ENCODE measurements at regions not wholly inside any gene's neighbourhood (a gene's known extent, or its start where the extent isn't known, plus 50 kb on each side); places are given as distances from the start of the nearest gene placed in this dataset.

DNA sequence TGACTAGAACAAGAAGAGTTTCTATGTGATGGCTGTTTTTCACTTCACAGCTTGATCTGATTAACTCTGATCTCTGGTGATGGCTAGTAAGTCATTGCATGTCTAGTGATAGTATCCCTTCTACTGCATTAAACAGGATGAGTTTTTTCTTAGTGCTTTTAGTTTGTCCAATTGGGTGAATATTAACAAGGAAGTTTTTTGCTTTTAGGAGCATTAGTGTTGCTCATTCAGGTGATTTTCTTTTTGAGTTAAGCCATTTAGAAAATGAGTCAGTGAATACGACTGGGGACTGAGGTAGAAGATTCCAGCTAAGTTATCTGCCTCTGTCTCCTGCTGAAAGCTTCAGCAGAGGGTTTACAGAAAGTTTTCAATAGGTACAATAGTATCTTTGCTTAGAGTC, 306.7 kb downstream of the PIK3C3 start:
- intact Hi-C loops (cut with micrococcal nuclease): no loop called here

DNA sequence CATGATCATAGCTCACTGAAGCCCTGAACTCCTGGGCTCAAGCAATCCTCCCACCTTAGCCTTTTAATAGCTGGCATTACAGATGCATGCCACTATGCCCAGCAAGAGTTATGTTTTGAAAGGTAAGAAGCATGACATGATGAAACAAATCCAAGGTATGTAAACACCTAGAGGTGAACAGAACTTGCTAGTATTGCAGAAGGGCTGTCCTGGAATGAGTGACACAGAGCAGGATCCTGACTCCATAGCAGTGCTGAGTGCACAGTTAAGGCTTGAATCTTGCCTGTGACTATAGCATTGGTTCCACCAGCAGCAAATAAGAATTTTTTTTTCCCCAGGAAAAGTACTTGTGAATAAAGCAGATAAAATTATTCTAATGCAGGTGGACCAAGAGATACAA, 309.5 kb downstream of the PIK3C3 start:
- intact Hi-C loops (cut with micrococcal nuclease): no loop called here

DNA sequence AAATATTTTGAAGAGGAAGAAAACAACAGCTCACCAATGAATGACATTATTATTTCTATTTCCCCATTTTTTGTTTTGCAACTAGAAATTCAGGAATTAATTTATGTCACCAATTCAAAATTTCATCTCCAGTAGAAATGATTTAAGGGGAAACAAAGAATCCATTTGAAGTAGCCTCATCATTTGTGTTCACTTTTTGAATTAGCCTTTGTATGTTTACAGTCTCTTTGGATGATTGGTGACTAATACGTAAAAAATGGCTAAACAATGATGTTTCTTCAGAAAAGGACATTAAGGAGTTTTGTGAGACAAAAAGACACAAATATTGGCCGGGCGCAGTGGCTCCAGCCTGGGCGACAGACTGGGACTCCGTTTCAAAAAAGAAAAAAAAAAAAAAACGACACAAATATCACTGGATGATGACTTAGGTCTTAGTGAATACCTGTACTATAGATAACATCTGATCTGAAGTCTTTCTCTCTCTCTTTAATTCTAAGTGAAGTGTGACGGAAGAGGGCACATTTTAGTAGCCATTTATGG, 313.2 kb downstream of the PIK3C3 start:
- intact Hi-C loops (cut with micrococcal nuclease): no loop called here

DNA sequence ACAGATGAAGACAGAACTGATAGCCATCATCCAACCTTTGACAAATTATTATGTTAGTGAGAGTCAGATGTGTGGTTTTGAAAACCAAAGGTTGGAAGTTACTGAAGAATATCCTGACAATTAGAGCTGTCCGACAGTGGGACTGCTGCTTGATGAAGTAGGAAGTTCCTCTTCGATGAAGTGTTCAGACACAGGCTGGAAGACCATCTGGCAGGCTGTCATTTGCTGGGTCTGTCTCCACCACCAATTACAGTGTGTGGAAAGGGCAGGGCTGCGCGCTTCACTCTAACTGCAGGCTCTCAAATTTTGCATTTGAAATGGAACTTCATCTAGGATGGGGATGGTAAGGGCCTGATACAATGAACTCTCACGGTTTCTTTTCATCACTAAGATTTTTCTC, 313.8 kb downstream of the PIK3C3 start:
- intact Hi-C loops (cut with micrococcal nuclease): no loop called here

DNA sequence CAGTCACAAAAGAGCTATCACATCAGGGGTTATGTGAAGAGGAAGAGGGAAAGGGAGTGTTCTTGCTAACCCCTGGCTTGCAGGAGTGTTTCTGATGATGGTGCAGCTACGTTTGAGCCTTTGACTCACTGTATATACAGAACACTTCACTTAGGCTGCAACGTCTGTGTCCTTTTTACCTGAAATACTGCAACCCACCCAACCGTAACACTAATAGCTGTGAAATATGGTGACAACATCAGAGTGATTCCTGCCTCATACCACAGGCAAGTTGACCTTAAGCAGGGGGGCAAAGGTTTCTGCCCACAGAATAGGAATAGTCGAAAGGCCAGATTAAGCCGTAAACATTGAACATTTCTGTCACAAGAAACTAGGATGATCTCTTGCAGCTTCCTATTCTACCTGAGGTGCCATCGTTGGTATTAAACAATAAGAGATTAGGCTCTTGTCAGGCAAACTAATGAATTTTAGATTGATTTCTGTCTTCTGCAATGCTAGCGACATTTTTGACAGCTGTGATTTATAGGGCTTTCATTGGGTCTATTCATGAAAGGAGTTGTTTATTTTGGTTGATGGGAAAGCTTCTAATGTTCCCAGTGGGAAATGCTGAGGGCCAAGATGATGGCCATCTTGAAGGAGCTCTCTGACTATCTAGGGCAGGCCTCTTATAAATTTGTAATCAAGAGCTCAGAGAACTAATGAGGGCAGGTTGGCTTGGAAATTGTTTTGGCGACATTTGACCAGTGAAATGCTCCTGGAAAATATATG, 316.8 kb downstream of the PIK3C3 start:
- intact Hi-C loops (cut with micrococcal nuclease): no loop called here

DNA sequence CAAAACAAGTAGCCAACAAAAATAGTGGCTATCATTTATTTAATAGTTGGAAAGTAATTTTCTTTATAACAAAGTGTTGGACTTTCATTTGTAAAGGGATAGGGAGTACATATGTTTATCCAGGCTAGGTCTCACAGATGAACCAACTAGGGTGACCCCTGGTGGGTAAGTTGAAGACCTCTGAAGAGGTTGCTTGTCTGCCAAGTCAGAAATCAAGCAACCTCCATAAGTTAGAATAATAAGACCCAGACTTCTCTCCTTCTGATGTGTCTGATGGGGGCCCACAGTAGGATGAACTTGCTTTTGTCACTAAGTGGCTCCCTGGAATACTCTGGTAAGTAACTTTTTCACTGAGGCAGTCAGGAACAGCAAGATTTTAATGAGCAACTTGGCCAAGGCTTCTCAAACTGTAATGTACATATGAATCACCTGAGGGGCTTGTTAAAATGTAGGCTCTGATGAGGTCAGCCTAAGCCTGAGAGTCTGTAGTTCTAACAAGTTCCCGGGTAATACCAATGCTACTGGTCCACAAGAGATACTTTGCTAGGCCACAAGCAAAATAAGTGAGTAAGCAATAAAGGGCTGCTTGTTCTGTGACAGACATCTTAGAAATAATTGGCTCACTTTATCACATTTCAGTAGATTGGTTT, 319.6 kb downstream of the PIK3C3 start:
- intact Hi-C loops (cut with micrococcal nuclease): loop anchor here (1.0 kb wide), 2 partner anchors 160 to 221 kb away; no protein-coding TSS in a partner anchor

DNA sequence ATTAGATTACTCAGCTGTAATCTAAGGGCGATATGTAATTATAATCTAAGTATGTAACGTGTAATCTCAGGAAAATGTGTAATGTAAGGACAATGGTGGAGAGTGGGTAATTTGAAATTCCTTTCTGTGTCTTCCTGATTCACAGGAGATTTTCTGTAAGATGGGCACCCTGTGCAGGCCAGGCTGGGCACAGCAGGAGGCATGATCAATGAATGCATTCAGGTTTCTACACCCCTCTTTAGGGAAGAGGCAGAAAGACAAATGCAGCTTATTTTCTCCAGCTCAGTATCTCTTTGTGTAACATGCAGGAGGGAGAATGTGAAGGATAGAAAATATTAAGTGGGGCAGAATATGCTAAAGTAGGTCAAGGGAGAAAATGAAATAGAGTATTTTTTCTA, 320.1 kb downstream of the PIK3C3 start:
- intact Hi-C loops (cut with micrococcal nuclease): no loop called here

DNA sequence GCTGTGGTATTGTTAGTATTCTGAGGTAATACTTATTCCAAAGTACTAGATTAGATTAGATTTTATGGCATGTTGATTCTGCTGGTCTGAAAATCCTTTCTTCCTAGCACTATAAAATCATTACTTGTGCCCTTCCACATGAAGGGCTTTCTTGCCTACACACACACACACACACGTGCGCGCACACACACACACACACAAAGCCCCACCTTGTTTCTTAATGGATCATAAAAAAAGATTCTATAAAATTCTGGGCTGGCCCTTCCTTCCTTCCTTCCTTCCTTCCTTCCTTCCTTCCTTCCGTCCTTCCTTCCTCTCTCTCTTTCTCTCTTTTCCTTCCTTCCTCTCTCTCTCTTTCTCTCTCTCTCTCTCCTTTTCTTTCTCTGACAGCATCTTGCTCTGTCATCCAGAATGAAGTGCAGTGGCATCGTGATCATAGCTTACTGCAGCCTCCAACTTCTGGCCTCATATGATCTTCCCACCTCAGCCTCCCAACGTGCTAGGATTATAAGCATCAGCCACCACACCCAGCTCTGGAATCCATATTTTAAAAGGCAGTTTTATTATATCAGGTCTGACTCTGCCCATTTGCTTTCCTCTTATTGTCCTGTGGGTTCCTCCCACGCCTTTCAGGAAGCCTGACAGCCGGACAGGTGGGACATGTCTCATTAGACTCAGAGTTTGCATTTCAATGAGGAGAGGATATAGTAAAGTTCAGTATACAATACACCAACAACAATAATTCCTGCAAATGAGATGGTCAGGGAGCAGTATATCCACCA, 321.1 kb downstream of the PIK3C3 start:
- intact Hi-C loops (cut with micrococcal nuclease): no loop called here

DNA sequence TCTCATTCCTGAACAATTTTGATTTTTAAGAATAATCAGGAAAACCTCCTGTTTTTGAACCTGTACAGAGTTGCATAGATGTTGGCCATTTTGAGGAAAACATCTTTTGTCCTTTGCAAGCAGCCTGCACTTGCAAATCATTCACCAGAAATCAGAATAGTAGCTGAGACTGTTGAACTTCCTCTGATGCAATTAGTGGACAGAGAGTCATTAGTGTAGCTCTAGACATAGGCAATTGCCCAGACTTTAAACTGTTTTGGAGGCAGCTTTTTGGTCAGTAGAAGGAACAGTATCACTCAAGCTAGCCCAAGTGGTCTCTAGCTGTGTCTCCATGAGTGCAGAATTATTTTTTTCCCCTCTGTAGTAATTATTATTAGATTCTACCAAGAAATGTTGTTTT, 326.1 kb downstream of the PIK3C3 start:
- intact Hi-C loops (cut with micrococcal nuclease): no loop called here

DNA sequence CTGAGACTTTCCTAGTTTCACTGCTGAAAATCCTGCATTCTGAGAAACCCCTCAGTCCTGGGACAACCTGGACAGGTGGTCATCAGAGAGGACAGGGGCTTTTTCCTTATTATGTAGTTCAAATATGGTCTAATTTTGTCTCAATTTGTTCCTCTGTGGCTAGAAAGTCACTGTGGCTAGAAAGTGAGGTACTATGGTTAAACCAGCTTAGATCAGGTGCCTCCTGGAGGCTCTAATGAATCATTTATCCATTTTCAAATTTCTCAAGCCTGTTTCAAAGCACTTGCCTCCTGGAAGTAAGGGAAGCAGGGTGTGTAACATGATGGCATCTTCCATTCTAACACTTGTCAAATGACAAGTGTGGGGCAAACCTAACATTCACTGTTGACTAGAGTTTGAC, 326.8 kb downstream of the PIK3C3 start:
- intact Hi-C loops (cut with micrococcal nuclease): no loop called here

DNA sequence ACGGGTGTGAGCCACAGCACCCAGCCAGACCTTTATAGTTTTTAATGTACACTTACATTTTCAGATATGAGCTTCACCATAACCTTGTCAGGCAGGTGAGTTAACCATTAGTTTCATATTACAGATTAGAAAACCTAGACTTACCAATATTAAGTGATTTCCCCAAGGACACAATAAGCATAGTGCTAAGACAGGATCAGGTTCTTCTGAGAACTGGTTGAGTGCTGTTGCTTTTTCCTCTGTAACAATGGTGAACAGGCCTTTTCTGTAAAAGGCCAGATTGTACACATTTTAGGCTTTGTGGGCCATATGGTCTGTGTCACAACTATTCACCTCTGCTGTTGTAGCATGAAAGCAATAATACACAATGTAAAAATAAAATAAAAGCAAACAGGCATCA, 332.0 kb downstream of the PIK3C3 start:
- intact Hi-C loops (cut with micrococcal nuclease): no loop called here

DNA sequence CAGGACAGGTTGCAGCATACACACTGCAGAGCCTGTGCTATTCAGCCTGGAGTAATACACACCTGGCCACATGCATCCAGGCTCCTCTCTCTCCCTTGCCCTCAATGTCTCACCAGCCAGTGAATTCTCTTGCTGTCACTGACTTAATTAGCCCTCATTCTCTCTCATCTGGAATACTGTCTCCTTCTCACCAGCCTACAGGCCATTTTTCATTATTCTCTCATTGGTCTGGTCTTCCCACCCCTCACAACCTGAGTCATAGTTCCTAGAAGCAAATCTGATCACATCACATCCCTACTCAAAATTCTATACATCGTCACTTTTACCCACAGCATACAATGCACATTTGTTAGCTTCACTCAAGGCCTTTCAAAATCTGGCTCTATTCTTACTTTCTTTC, 333.1 kb downstream of the PIK3C3 start:
- intact Hi-C loops (cut with micrococcal nuclease): no loop called here

DNA sequence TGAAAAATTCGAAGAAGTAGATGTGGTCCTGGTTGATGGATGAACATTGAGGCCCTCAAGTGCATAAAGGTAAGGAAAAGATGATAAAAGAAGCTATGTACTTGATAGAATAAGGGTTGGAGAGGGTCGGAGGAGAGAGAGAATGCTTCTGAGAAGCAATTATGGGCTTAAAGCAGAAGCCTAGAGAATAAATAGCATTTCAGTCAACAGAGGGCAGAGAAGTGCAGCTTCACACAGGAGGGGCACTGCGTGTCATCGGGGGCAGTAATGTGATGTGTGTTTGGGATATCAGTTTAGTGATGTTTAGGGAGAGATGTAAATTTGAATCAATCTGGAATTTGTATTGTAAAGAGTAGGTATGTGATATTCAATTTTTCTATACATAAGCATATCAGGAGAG, 334.5 kb downstream of the PIK3C3 start:
- intact Hi-C loops (cut with micrococcal nuclease): no loop called here

DNA sequence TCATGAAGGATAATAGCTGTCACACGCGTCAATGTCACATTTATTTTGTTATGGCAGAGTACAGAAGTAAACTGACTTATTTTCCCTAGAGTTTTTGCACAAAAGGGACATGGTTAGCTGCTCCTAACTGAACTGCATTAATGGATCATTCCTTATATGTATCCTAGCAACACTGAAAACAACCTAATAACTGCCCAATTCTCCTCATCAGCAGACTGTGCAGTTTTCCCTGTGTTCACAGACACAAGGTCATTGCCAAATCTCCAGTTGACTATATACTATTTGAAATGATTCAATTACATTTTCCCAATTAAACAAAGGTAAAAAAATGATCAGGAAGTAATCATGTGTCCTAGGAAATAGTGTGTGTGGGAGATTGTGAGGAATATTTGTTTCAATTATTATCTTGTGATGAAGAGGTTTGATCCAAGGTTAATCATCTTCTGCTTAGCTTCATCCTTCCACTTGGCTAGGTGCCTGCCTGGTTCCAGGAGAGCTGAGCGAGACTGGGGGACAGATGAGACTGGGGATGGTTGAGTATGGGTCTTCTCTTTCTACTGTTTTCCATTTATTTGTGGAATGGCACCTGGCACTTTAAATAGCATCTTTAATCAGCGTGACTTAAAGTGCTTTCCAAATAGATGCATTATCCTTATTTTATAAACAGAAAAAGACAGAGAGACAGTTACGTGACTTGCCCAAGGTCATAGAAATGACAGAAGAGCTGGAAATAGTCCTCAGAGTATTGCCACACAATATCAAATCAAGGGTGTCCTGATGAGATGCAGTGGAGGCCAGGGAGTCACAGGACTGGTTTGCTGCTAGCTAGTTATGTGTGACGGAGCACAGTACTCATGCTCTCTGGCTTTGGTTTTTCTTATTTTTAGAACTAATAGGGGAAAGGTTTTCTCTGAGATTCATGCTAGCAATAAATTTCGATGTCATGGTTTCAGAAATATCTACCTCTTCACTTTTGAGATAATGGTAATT, 335.6 kb downstream of the PIK3C3 start:
- intact Hi-C loops (cut with micrococcal nuclease): no loop called here

DNA sequence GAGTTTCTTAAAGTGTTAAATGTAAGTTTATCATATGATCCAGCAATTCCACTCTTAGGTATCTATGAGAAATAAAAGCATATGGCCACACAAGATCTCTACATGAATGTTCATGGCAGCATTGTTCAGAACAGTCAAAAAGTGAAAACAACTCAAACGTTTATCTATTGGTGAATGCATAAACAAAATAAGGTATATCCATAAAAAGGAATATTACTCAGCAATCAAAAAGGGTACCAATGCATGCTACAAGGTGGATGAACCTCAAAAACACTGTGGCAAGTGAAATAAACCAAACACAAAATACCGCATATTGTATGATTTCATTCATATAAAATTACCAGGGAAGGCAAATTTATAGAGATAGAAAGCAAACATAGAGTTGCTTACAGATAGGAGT, 337.6 kb downstream of the PIK3C3 start:
- intact Hi-C loops (cut with micrococcal nuclease): no loop called here

DNA sequence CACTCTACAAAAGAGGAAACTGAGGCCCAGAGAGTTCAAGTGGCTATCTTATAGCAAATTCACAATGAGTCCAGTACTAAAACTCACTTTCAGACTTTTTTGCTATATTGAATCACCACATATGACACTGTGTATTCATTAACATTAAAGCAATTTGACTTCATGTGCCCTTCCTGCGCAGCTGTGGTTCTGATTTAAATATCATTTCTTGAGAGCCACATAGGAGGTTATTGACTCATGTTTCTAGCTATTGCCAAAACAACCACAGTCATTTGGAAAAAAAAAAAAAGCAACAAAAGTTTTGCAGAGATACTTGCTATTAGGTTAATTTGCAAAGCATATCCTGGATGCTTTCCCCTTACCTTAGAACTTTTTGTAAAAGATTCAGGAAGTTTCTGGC, 341.2 kb downstream of the PIK3C3 start:
- intact Hi-C loops (cut with micrococcal nuclease): no loop called here

DNA sequence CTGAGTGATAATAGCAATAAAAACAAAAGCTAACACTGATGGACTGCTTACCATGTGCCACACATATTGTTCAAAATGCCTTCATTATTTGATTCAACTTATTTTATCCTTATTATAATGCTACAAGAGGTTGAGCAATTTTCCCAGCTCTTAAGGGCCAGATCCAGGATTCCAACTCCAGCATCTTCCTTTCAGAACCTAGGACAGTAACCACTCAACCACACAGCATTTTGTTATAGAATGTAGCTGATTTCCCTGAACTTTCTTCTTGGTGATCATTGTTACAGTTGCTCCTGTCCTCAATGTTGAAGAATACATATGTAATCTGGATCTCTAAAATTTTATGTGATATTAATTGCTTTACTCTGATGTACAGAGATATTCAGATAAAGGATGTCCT, 341.7 kb downstream of the PIK3C3 start:
- intact Hi-C loops (cut with micrococcal nuclease): no loop called here

DNA sequence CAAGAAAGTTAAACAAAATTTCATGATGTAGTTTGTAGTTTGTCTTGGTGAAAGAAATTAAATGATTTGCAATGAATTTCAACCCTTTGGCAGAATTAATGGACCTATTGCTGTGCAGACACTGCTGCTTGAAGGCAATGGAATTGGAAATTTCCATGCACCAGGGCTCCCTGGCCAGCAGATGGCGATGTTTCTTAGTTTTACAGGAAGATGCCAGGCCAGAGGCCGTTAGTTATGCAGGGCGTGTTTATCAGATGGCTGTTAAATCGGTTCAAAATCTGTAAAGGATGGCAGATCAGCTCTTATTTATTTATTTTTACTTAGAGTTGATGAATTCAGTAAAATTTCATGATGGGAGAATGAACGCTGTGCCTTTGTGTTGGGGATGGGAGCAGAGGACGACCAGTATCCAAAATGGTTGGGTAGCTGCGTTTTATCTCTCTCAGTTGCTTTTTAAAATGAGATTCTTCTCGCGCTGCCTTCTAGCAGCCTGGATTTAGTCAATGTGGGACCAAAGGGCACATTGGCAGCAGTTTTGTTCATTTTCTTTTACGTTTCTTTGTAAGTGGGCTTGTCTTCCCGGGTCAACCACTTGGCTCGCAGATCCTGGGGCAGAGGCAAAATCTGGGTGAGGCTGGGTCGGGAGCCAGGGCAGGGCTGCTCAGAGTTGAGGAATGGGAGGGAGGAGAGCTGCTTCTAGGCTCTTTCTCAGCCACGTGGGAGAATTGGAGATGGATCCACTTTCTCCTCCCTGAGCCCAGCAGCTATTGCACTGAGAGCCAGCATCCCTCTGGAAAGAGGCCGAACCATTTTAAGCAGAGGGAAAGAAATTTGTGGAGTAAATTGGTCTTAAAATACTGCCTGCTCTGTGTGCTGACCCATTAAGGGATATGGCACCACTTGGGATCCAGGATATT, 344.0 kb downstream of the PIK3C3 start:
- intact Hi-C loops (cut with micrococcal nuclease): loop anchor here (1.0 to 2.0 kb wide), 3 partner anchors 185 to 972 kb away; no protein-coding TSS in a partner anchor

DNA sequence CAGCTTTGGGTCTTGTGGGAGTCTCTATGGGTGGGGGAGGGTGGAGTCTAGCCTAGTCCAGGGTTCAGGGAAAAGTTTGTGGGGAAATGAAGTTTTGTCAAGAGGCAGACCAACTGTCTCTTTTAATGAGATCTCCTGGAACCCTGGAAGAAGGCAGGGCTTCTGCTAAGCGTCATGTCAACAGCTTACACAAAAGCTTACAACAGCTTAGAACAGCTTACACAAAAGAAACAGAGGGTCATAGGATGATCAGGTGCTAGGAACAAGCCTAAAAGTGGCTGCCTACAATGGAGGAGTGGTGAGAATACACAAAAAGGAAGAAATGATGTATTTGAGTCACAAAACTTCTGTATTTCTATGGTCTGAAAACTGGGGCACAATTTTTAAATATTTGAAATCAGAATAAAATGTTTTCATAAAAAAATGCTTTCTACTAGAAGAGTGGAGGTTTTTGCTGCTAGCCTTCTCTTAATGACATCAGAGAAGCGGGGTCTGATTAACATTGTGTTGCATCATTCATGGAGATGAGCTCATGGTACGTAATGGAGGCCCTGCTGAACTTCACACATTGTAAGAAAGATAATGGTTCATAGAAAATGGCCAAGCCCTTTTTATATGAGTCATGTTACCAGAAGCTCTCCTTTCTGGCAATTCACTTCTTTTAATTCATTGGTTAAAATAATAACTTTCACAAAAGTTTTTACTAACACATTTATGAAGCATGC, 351.0 kb downstream of the PIK3C3 start:
- intact Hi-C loops (cut with micrococcal nuclease): no loop called here

Data from T-helper 1 cell treated with Interleukin-12 subunit alpha and Interleukin-12 subunit beta and Interleukin-4 antibody, amounts not matched to agents 30 ng/mL and 1 ng/mL, for 36 hours (primary cell).